GM12872 (cell line): ENCODE measurements at regions not wholly inside any gene's neighbourhood (a gene's known extent, or its start where the extent isn't known, plus 50 kb on each side); places are given as distances from the start of the nearest gene placed in this dataset.

Experiments
- TF ChIP-seq, protein P1 (sequence below): IDR thresholded peaks from 3 replicates; pipeline ENCODE4 v1.5.1; 2011; ENCODE audit warnings: low read depth, mild to moderate bottlenecking, low read length, moderate library complexity; ENCODE audit not compliant: insufficient read depth

- TF ChIP-seq, protein P1, sequence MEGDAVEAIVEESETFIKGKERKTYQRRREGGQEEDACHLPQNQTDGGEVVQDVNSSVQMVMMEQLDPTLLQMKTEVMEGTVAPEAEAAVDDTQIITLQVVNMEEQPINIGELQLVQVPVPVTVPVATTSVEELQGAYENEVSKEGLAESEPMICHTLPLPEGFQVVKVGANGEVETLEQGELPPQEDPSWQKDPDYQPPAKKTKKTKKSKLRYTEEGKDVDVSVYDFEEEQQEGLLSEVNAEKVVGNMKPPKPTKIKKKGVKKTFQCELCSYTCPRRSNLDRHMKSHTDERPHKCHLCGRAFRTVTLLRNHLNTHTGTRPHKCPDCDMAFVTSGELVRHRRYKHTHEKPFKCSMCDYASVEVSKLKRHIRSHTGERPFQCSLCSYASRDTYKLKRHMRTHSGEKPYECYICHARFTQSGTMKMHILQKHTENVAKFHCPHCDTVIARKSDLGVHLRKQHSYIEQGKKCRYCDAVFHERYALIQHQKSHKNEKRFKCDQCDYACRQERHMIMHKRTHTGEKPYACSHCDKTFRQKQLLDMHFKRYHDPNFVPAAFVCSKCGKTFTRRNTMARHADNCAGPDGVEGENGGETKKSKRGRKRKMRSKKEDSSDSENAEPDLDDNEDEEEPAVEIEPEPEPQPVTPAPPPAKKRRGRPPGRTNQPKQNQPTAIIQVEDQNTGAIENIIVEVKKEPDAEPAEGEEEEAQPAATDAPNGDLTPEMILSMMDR = no peak
These were observed 305.2 kb upstream of the MIS18BP1 start for GRCh38 chr14:45558183-45558582.

DNA sequence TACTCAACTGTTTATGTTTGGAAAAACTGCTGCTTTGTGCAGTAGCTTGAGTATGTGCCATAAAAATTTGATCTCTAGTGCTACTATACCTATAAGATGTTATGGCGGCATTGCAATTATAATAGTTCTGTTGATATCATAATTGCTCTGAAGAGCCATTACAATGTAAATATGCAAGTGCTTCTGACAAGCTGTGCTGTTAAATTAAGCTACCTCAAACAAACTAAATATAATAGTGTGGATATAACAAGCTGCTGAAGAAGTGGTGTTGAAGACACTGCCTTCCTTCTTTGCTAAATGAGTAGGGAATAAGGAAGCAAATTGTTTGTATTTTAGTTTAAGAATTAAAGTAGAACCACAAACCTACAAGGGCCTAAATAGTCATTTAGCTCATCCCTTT is 301.0 kb upstream of the MIS18BP1 start:
- TF ChIP-seq, protein P1 = no peak

DNA sequence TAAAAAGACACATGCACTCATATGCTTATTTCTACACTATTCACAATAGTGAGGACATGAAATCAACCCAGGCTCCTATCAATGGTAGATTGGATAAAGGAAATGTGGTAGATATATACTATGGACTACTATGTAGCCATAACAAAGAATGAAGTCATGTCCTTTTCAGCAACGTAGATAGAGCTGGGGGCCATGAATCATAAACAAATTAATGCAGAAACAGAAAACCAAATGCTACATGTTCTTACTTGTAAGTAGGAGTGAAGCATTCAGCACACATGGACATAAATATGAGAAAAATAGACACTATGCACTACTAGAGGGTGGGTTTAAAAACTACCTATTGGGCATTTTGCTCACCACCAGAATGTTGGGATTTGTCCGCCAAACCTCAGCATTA is 278.0 kb upstream of the MIS18BP1 start:
- TF ChIP-seq, protein P1 = no peak

- TF ChIP-seq, protein P1 = peak; percentile 68
These were observed 273.9 kb upstream of the MIS18BP1 start for GRCh38 chr14:45526715-45527549.

GRCh38 chr14:45519766-45520165 is 266.8 kb upstream of the MIS18BP1 start:
- TF ChIP-seq, protein P1 = no peak

DNA sequence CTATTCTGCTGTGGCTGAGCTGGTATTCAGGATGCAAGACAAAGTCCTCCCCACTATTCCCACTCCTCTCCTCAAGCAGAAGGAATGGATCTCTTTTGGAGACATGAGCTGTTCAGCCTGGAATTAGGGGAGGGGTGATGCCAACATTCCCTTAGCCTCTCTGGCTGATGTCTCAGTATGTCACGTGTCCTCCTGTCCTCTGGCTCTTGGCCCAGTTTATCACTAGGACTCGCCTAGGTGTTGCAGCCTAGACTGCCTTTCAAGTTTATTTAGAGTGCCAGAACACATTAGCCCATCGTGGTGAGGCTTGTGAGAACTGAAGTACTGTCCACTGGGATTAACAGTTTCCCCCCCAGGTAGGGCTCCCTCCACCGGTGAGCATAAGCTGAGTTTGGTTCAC is 239.9 kb upstream of the MIS18BP1 start:
- TF ChIP-seq, protein P1 = no peak

DNA sequence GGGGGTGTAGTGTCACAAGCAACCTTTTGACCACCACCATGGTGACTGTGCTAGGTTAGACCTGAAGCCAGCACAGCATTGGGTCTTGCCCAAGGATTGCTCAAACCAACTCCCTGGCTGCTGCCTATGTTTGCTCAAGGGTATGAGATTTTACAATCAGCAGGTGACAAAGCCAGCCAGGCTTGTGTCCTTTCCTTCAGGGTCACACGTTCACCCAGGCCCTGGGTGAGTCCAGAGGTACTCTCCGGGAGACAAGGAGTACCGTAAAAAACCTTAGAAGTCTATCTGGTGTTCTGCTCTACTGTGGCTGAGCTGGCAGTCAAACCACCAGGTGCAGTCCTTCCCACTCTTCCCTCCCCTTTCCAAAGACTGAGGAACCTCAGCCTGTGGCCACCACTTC is 238.9 kb upstream of the MIS18BP1 start:
- TF ChIP-seq, protein P1 = no peak
